Activated B cell treated with CpG ODN at 0.5 μM for 24 hours (primary cell): ENCODE measurements at regions not wholly inside any gene's neighbourhood (a gene's known extent, or its start where the extent isn't known, plus 50 kb on each side); places are given as distances from the start of the nearest gene placed in this dataset.

Experiments used
- ATAC-seq: fragments of 200-7000 bp; cut with Tn5 transposase; one replicate; pipeline ENCODE4 v1.10.0; 2021; ENCODE audit warnings: low read depth, mild to moderate bottlenecking, moderate library complexity
- CTCF ChIA-PET: fragments of 350-600 bp; sonication (Branson Sonifier 250); formaldehyde crosslinking; loops from one replicate; lab custom pipeline; 2021; ENCODE audit warnings: antibody characterized with exemption; lab: Charles Lee
- POLR2A ChIA-PET: fragments of 350-600 bp; sonication (Branson Sonifier 250); formaldehyde crosslinking; loops from one replicate; lab custom pipeline; 2021; ENCODE audit warnings: antibody characterized with exemption; lab: Charles Lee
- DNase-seq: peaks from one replicate; pipeline ENCODE4 v3.0.0; 2022
- H3K27ac Mint-ChIP-seq: one replicate; pipeline ENCODE4 v1.8.0; 2020; ENCODE audit warnings: mixed read lengths
- H3K27me3 Mint-ChIP-seq: one replicate; pipeline ENCODE4 v1.8.0; 2021; ENCODE audit warnings: mixed read lengths
- H3K36me3 Mint-ChIP-seq: one replicate; pipeline ENCODE4 v1.8.0; 2021; ENCODE audit warnings: low read depth, mixed read lengths
- H3K4me1 Mint-ChIP-seq: one replicate; pipeline ENCODE4 v1.8.0; 2021; ENCODE audit warnings: mixed read lengths
- H3K4me3 Mint-ChIP-seq: one replicate; pipeline ENCODE4 v1.8.0; 2020; ENCODE audit warnings: mild to moderate bottlenecking, mixed read lengths
- H3K9me3 Mint-ChIP-seq: one replicate; pipeline ENCODE4 v1.8.0; 2020; ENCODE audit warnings: mixed read lengths
- CTCF ChIP-seq: fragments of 200-600 bp; IDR thresholded peaks from one replicate; pipeline ENCODE4 v1.8.0; 2022; ENCODE audit warnings: antibody characterized with exemption, mild to moderate bottlenecking
- intact Hi-C: fragments of 100-400 bp; cut with micrococcal nuclease; formaldehyde crosslinking; loops from one replicate; pipeline ENCODE4 v1.15.1; 2024

DNA sequence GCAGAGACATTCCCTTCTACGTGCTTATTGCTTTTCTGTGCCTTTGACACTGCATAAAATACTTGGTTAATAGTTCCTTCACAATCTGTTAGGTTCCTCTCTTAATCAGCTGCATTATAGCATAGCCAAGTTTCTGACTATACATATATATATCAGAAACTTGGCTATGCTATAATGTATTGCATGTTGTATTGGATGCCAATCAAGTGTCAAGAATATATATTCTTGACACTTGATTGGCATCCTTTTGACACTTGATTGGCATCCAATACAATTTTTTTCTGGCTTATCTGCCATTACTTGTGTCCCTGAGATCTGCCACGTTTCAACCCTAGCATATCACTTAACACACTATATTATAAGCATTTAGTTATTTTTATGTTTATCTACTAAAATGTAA is 949.7 kb upstream of the TENM4 start:
- no peak for ATAC-seq
- ChIA-PET POLR2A (no interaction called here), CTCF (no interaction called here)
- H3K27me3 Mint-ChIP-seq = no peaks in the 10 kb centered on the region
- DNase-seq = no peak
- no peaks in the 10 kb centered on the region for H3K4me1 Mint-ChIP-seq
- H3K36me3 Mint-ChIP-seq = no peaks in the 10 kb centered on the region
- no peak for TF ChIP-seq CTCF
- peaks cover 5% of the 10 kb centered on the region for H3K9me3 Mint-ChIP-seq
- intact Hi-C loops = no loop called here
- H3K4me3 Mint-ChIP-seq = no peak overlapping the region
- H3K27ac Mint-ChIP-seq = no peak overlapping the region

DNA sequence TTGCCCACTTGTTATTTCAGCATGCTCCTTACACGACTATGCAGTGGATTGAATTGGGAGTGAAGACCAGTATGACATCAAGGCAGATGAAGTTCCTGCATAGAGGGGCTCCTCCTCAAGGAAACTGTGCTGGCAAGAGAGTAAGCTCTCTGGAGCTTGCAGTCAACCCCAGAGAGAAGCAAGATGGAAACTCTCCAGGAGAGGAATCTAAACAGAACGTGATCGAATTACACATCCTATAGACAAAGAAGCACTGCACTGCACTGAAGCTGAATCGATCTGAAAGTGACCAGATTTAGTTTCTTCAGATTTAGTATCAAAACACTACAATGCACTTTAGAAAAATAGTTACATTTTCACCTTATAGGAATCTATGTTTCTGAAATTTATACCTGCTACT is 947.7 kb upstream of the TENM4 start:
- no peak for ATAC-seq
- no peaks in the 10 kb centered on the region for H3K27me3 Mint-ChIP-seq

DNA sequence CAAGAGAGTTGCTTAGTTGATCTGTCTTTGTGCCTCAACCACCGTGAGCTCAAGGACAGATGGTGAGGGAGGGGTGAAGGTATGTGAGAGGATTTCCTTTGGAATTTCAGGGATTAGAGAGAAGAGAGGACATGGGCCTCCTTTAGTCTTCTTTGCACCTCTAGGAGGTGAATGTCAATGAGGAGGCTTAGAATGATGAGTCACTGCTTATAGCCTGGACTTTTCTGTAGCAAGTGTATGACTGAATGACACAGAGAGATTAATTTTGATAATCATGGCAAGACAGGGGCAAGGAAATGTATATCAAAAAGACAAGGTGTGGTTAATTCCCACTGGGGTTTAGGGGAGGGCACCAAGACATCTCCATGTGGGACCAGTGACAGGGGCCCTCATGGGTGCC is 947.3 kb upstream of the TENM4 start:
- H3K4me3 Mint-ChIP-seq = no peak overlapping the region
- H3K27me3 Mint-ChIP-seq = no peaks in the 10 kb centered on the region
- H3K27ac Mint-ChIP-seq = no peak overlapping the region
- no peaks in the 10 kb centered on the region for H3K36me3 Mint-ChIP-seq
- no peak for DNase-seq
- POLR2A ChIA-PET = no interaction called here
- no peak for TF ChIP-seq CTCF
- H3K9me3 Mint-ChIP-seq = peaks cover 5% of the 10 kb centered on the region
- no peak for ATAC-seq
- intact Hi-C loops = no loop called here
- H3K4me1 Mint-ChIP-seq = no peaks in the 10 kb centered on the region
- CTCF ChIA-PET = no interaction called here

More for the DNA sequence above, 947.7 kb upstream of the TENM4 start:
- intact Hi-C loops = no loop called here
- H3K27ac Mint-ChIP-seq = no peak overlapping the region
- H3K4me1 Mint-ChIP-seq = no peaks in the 10 kb centered on the region
- peaks cover 5% of the 10 kb centered on the region for H3K9me3 Mint-ChIP-seq
- no peak overlapping the region for H3K4me3 Mint-ChIP-seq
- H3K36me3 Mint-ChIP-seq = no peaks in the 10 kb centered on the region
- ChIA-PET CTCF (no interaction called here), POLR2A (no interaction called here)
- no peak for DNase-seq
- no peak for TF ChIP-seq CTCF

- TF ChIP-seq CTCF = no peak
- DNase-seq = no peak
- no peaks in the 10 kb centered on the region for H3K27me3 Mint-ChIP-seq
- intact Hi-C loops = no loop called here
- no peak overlapping the region for H3K4me3 Mint-ChIP-seq
- no peak overlapping the region for H3K27ac Mint-ChIP-seq
- no peaks in the 10 kb centered on the region for H3K9me3 Mint-ChIP-seq
- no peaks in the 10 kb centered on the region for H3K4me1 Mint-ChIP-seq
- POLR2A ChIA-PET = no interaction called here
- CTCF ChIA-PET = no interaction called here
- H3K36me3 Mint-ChIP-seq = no peaks in the 10 kb centered on the region
- ATAC-seq = no peak
These were observed 942.8 kb upstream of the TENM4 start for GRCh38 chr11:80383655-80384054.

DNA sequence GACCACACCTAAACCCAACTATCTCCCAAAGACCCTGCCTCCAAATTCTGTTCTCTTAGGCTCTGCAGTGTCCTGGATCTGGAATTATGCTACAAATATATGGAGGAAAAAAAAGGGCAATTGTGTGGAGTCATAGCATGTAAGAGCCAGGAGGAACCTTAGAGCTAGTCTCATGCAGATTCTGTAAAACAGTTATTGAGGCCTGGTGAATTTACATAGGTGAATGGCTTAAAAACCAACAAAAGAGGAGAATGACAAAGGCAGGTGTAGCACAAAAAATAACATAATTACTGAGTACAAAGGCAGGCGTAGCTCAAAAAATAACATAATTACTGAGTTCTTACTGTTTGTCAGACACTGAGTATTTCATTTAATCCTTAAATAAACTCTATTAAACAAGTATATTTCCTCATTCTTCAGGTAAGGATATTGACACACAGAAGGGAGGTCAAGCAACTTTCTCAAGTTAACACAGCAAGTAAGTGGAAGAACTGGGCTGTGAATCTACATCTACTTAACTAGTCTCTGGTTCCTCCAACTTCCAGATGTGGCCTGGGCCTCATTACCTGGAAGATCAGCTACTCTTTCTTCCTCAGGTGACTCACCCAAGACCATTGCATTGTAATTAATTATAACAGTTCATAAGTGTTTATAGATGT is 938.9 kb upstream of the TENM4 start:
- TF ChIP-seq CTCF = no peak
- ChIA-PET CTCF (no interaction called here), POLR2A (no interaction called here)
- H3K27ac Mint-ChIP-seq = no peak overlapping the region
- DNase-seq (no peak), ATAC-seq (no peak)
- no peaks in the 10 kb centered on the region for H3K9me3 Mint-ChIP-seq
- H3K4me1 Mint-ChIP-seq = no peaks in the 10 kb centered on the region
- H3K4me3 Mint-ChIP-seq = no peak overlapping the region
- intact Hi-C loops = no loop called here
- no peaks in the 10 kb centered on the region for H3K36me3 Mint-ChIP-seq
- H3K27me3 Mint-ChIP-seq = no peaks in the 10 kb centered on the region
